ENCODE measurements at regions not wholly inside any gene's neighbourhood (a gene's known extent, or its start where the extent isn't known, plus 50 kb on each side); places are given as distances from the start of the nearest gene placed in this dataset.

DNA sequence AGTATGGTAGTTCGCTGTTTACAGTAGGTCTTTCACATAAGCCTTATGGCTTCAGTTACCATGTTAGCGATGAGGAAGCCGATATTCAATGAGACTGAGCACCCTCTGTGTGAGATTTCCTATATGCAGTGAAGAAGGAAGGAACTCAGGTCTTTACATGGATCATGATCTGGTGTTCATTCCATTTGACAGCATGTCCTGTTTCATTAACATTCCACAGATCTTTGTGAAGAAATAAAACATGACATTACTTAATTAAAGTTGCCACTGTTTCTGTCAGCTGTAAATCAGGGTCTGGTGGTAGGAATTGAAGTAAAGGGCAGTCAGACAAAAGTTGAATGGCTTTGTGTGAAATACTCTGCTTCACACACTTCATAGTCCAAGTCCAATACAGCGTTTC, 768.6 kb downstream of the ZPLD1 start:
- Histone ChIP-seq H3K36me3 (ENCODE audit: control insufficient read depth, insufficient read depth, low read length) (no peaks in the 10 kb centered on the region), H3K27ac (ENCODE audit: low read length) (no peak overlapping the region), H3K9me3 (ENCODE audit: control insufficient read depth, insufficient read depth, low read depth, low read length) (peaks cover 4% of the 10 kb centered on the region; the same call in 1 of the 2 replicates), H3K27me3 (ENCODE audit: control insufficient read depth, insufficient read depth, low read length) (no peaks in the 10 kb centered on the region), H3K4me3 (ENCODE audit: low read depth in 2 of 2, low read length in 2 of 2) (no peak overlapping the region), H3K4me1 (ENCODE audit: control insufficient read depth, insufficient read depth, low read length) (no peaks in the 10 kb centered on the region)
- intact Hi-C loops (cut with micrococcal nuclease; ENCODE audit: unreplicated experiment) (no loop called here), in situ Hi-C loops (cut with HindIII; ENCODE audit: low pct_unique_long_range_greater_than_20kb, low sequenced_read_pairs) (no loop called here)
- ATAC-seq (no peak), DNase-seq (ENCODE audit: low read depth, low spot score) (no peak)
- ChIA-PET CTCF (no interaction called here), POLR2A (no interaction called here)
- TF ChIP-seq POLR2AphosphoS5 (IDR thresholded peaks at IDR 0.05; ENCODE audit: low read depth, low read length) (no peak), TCF7L2 (IDR thresholded peaks at IDR 0.05; ENCODE audit: low read depth, low read length) (no peak), REST (IDR thresholded peaks at IDR 0.05; ENCODE audit: insufficient read depth in 1 of 2, low read depth in 2 of 2, low read length in 1 of 2) (no peak), CTCF (IDR thresholded peaks at IDR 0.05) (no peak), SIN3A (IDR thresholded peaks at IDR 0.05; ENCODE audit: borderline replicate concordance, insufficient read depth, low read depth, low read length) (no peak)
- no TSS peak for BruUV-seq (replicated peaks)

DNA sequence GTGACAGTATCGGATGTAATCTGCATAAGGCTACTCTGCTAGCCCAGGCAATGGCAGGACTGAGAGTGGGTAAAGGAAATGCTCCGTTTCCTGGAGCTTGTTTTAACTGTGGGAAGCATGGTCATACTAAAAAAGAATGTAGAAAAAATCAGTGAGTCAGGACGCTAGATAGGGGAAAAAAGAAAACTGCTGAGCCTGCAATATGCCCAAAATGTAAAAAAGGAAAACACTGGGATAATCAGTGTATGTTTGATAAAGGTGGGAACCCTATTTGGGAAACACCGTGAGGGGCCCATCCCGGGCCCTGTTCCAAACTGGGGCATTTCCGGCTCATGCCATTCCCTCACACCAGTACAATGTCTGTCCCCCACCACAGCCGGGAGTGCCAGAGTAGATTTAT, 775.8 kb downstream of the ZPLD1 start:
- Histone ChIP-seq H3K4me3 (ENCODE audit: low read depth in 2 of 2, low read length in 2 of 2) (no peak overlapping the region), H3K36me3 (ENCODE audit: control insufficient read depth, insufficient read depth, low read length) (no peaks in the 10 kb centered on the region), H3K27me3 (ENCODE audit: control insufficient read depth, insufficient read depth, low read length) (no peaks in the 10 kb centered on the region), H3K4me1 (ENCODE audit: control insufficient read depth, insufficient read depth, low read length) (no peaks in the 10 kb centered on the region), H3K9me3 (ENCODE audit: control insufficient read depth, insufficient read depth, low read depth, low read length) (peaks cover 6% of the 10 kb centered on the region; the same call in 1 of the 2 replicates), H3K27ac (ENCODE audit: low read length) (no peak overlapping the region)
- CTCF ChIA-PET, result no interaction called here
- POLR2A ChIA-PET, result no interaction called here
- TF ChIP-seq SIN3A (IDR thresholded peaks at IDR 0.05; ENCODE audit: borderline replicate concordance, insufficient read depth, low read depth, low read length) (no peak), POLR2AphosphoS5 (IDR thresholded peaks at IDR 0.05; ENCODE audit: low read depth, low read length) (no peak), TCF7L2 (IDR thresholded peaks at IDR 0.05; ENCODE audit: low read depth, low read length) (no peak), REST (IDR thresholded peaks at IDR 0.05; ENCODE audit: insufficient read depth in 1 of 2, low read depth in 2 of 2, low read length in 1 of 2) (no peak), CTCF (IDR thresholded peaks at IDR 0.05) (no peak)
- intact Hi-C loops (cut with micrococcal nuclease; ENCODE audit: unreplicated experiment) (no loop called here), in situ Hi-C loops (cut with HindIII; ENCODE audit: low pct_unique_long_range_greater_than_20kb, low sequenced_read_pairs) (no loop called here)
- DNase-seq (ENCODE audit: low read depth, low spot score), result no peak
- ATAC-seq, result no peak
- BruUV-seq (replicated peaks), result no TSS peak
